HK-2 (cell line): ENCODE measurements at regions not wholly inside any gene's neighbourhood (a gene's known extent, or its start where the extent isn't known, plus 50 kb on each side); places are given as distances from the start of the nearest gene placed in this dataset.

Experiments
- DNase-seq: peaks from one replicate; pipeline ENCODE4 v3.0.0-alpha.2; 2018; ENCODE audit not compliant: unreplicated experiment

GRCh38 chr5:34533582-34534522, 122.3 kb upstream of the RAI14 start:
- no peak for DNase-seq

GRCh38 chr5:34534523-34535103, 121.5 kb upstream of the RAI14 start:
- no peak for DNase-seq

GRCh38 chr5:34535433-34535832, 120.7 kb upstream of the RAI14 start:
- no peak for DNase-seq

GRCh38 chr5:34535944-34536623, 120.0 kb upstream of the RAI14 start:
- DNase-seq: no peak

DNA sequence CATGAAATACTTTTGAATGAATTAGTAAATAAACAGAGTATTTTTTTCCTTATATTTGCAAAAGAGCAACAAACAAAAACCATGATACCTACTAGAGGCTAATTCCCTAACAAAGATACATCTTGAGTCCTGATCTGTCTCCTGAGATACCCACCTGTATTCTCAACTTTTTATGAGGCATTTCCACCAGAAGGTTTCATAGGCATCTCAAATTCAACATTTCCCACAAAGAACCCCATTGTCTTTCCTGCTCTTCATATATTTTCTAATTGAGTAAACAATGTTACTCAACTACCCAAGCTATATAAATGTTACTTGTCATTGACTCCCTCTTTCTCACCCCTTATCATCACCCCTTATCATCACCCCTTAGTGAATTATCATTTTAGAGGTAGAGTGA, 119.4 kb upstream of the RAI14 start:
- DNase-seq: no peak

DNA sequence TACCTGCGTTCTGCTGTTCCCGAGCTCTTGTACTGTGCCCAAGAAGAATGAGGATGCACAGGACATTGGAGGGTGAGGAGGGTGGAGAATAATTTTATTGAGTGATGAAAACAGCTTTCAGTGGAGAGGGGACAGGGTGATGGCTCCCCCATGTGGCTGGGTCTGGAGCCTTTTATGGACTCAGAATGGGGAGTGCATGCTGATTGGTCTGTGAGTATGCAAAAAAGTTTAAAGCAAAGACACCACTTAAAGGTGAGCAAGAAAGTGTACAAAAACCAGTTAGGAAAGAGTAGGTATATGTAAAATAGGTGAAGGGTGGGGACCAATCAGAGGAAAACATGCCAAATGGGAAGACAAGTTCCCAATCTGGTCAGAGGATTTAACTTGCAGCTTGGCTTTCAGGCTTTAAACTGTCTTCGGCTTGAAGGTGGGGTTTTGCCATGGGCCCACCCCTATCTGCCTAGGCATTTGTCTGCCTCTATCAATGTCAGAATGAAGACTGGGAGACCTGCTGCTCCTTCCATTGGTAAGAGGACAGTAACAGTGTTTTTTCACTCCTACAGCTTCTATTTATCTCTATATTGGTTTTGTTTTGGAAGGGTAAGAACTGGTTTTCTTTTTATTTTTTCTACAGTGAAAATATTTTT, 118.0 kb upstream of the RAI14 start:
- no peak for DNase-seq

DNA sequence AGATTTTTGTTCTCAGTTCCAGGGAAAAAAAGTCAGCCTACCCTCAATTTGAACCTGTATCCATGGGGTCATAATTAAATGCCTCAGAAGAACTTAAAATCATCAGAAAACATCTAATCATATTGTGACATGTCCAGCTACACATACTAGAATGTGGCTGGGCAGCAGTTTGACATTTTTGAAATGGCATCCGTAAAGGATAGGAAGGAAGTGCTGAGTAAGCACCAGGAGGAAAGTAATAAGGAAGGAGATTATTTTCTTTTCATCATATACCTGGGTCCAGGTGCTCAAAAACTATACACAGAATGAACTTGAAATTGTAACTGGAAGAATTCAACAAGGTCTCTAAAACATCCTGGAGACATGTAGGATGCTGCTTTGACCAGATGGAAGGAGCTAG, 116.9 kb upstream of the RAI14 start:
- DNase-seq: no peak

GRCh38 chr5:34541067-34541466, 115.1 kb upstream of the RAI14 start:
- no peak for DNase-seq

- no peak for DNase-seq
Observed at GRCh38 chr5:34542818-34543217, 113.3 kb upstream of the RAI14 start.

DNA sequence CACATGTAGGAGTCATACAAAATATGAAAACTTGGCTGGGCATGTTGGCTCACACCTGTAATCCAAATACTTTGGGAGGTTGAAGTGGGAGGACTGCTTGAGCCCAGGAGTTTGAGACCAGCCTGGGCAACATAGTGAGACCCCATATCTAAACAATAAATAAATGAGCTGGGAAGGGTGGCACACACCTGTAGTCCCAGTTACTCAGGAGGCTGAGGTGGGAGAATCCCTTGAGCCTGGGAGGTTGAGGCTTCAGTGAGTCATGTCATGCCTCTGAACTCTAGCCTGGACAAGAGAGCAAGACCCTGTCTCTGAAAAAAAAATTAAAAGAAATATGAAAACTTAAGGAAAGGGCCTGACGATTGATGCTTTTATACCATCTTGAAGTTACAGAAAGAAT, 112.4 kb upstream of the RAI14 start:
- no peak for DNase-seq

- DNase-seq: no peak
Observed at GRCh38 chr5:34544403-34544802, 111.7 kb upstream of the RAI14 start.

- DNase-seq: no peak
Observed at GRCh38 chr5:34545164-34545563, 111.0 kb upstream of the RAI14 start.

GRCh38 chr5:34545626-34546025, 110.5 kb upstream of the RAI14 start:
- no peak for DNase-seq

DNA sequence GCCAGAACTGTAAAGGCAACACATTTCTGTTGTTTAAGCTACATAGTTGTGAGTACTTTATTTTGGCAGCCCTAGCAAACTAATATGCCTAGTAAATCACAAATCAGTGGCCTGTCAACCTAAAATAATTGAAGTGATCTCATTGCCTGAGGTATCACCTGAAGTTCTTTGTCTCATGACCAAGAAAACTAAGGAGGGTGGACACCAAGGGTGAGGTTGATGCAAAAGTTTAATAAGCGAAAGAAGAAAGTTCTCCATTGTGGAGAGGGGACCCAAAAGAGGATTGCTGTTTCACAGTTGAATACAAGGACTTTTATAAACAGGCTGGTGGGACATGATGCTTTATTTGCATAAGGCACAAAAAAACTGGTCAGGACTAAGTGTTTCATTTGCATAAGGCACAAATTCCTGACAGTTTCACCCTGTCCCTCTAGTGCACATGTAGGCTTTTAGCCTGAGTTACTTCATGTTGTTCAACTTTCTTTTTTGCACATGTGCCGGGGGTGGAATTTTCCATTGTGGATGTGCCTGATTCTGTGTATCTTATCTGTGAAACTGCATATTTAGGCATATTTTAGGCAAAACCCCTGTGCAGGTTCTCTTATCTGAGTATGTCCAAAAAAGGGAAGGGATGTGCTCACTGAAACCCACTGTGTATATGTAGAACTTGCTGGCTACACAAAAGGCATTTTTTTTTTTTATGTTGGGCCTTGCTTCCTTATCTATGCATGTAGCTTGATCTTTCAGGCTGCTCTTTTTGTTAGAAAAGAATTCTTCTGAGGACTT, 108.6 kb upstream of the RAI14 start:
- no peak for DNase-seq

- DNase-seq: no peak
Observed at GRCh38 chr5:34548086-34548403, 108.1 kb upstream of the RAI14 start.

DNA sequence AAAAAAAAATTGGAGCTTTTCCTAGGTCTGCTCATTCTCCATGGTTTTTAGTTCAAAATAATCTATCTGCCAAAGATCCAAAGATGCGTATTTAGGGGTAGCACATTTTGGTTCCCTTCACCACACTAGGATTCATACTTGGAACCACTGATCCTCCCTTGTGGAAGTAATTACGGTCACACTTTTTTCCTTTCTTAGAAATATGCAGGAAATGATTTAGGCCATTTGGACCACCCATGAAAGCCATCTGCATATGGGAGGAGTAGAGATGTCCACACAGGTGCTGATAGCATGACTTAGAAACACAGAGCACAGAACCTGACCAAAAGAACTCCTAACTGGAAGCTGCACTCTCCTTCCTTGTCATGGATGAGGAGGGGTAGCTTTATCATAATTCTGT, 105.9 kb upstream of the RAI14 start:
- DNase-seq: no peak

GRCh38 chr5:34550964-34551363, 105.2 kb upstream of the RAI14 start:
- DNase-seq: no peak

DNA sequence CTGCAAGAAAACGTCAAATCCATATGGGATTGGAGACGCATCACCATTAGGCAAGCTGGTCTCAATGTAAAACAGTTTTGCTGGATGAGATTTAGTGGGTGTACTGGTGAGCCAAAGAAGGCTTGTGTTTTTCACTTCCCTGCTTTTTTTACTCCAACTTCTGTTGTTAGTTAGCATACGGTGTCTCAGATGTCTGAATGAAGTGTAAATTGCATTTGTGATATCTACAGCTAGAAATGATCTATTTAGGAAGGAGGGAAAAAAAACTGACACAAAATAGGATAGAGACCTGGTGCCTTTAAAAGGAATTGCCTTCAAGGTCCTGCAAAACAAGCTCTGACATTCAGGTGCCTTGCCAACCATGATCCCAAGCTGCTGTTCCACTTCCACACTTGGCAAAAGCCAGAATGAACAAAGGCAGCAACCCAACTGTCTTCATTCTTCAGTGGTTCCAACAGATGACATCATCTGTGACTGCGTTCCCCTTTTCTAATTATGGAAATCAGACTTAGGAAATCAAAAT, 104.2 kb upstream of the RAI14 start:
- no peak for DNase-seq

GRCh38 chr5:34552686-34553085, 103.4 kb upstream of the RAI14 start:
- DNase-seq: no peak

DNA sequence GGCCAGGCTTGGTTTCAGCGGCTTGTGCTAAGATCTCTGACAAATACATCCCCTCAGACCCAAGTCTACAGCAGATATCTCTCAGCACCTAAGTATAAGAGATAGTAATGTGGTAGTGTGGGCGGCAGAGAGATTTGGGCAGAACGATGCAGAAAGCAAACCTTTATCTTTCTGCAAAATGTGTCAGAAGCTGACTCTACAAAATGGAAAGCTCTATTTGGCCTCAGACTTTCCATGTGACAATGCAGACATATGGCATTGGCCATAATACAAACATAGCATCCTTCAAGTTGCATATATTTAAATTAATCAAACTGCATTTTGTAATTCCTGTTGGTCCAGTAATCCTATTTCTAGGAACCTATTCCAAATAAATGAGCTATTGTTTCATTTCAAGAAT, 102.5 kb upstream of the RAI14 start:
- DNase-seq: no peak

GRCh38 chr5:34554641-34555040, 101.5 kb upstream of the RAI14 start:
- DNase-seq: no peak
